Smooth muscle cell of the brain vasculature (primary cell): ENCODE measurements at regions not wholly inside any gene's neighbourhood (a gene's known extent, or its start where the extent isn't known, plus 50 kb on each side); places are given as distances from the start of the nearest gene placed in this dataset.

Experiments used
- DNase-seq: peaks from one replicate; pipeline ENCODE4 v3.0.0-alpha.2; 2012; ENCODE audit warnings: low read depth, low spot score

GRCh38 chr3:22933841-22934116 is 269.3 kb upstream of the UBE2E2 start:
- no peak for DNase-seq

- no peak for DNase-seq
Measured at GRCh38 chr3:22935040-22935439, 268.1 kb upstream of the UBE2E2 start.

- DNase-seq, result no peak
Measured at GRCh38 chr3:22937536-22937935, 265.6 kb upstream of the UBE2E2 start.

- no peak for DNase-seq
Measured at GRCh38 chr3:22938739-22939138, 264.4 kb upstream of the UBE2E2 start.

GRCh38 chr3:22939349-22939748 is 263.8 kb upstream of the UBE2E2 start:
- DNase-seq, result no peak

GRCh38 chr3:22940285-22940684 is 262.8 kb upstream of the UBE2E2 start:
- DNase-seq, result no peak

- DNase-seq, result no peak
Measured at GRCh38 chr3:22942981-22943380, 260.1 kb upstream of the UBE2E2 start.

- DNase-seq, result no peak
Measured at GRCh38 chr3:22947851-22948250, 255.3 kb upstream of the UBE2E2 start.

GRCh38 chr3:22951910-22952309 is 251.2 kb upstream of the UBE2E2 start:
- no peak for DNase-seq

- DNase-seq, result no peak
Measured at GRCh38 chr3:22952860-22953259, 250.3 kb upstream of the UBE2E2 start.

GRCh38 chr3:22959593-22959992 is 243.5 kb upstream of the UBE2E2 start:
- no peak for DNase-seq

GRCh38 chr3:22960105-22960984 is 242.8 kb upstream of the UBE2E2 start:
- peak; percentile 33 for DNase-seq

GRCh38 chr3:22962244-22962643 is 240.9 kb upstream of the UBE2E2 start:
- no peak for DNase-seq

GRCh38 chr3:22966349-22966748 is 236.8 kb upstream of the UBE2E2 start:
- DNase-seq, result no peak

GRCh38 chr3:22969276-22969675 is 233.9 kb upstream of the UBE2E2 start:
- DNase-seq, result no peak

- no peak for DNase-seq
Measured at GRCh38 chr3:22971497-22971896, 231.6 kb upstream of the UBE2E2 start.

GRCh38 chr3:22977042-22977441 is 226.1 kb upstream of the UBE2E2 start:
- DNase-seq, result no peak

- no peak for DNase-seq
Measured at GRCh38 chr3:22977650-22978289, 225.4 kb upstream of the UBE2E2 start.

- DNase-seq, result no peak
Measured at GRCh38 chr3:22979581-22979980, 223.5 kb upstream of the UBE2E2 start.

GRCh38 chr3:22980346-22980745 is 222.8 kb upstream of the UBE2E2 start:
- DNase-seq, result no peak

GRCh38 chr3:22981166-22981565 is 222.0 kb upstream of the UBE2E2 start:
- DNase-seq, result no peak

GRCh38 chr3:22981861-22982260 is 221.3 kb upstream of the UBE2E2 start:
- DNase-seq, result no peak

GRCh38 chr3:22982981-22983587 is 220.0 kb upstream of the UBE2E2 start:
- no peak for DNase-seq
